OCI-LY1 (cell line): ENCODE measurements at regions not wholly inside any gene's neighbourhood (a gene's known extent, or its start where the extent isn't known, plus 50 kb on each side); places are given as distances from the start of the nearest gene placed in this dataset.

Experiments used
- EZH2 ChIP-seq: fragments of 200-600 bp; sonication (generic), shearing (Covaris generic); IDR thresholded peaks from 2 replicates; pipeline ENCODE4 v1.8.0; 2017; ENCODE audit warnings: borderline replicate concordance, mixed run types, mild to moderate bottlenecking, antibody characterized with exemption, low read length, moderate library complexity, mixed read lengths
- TF ChIP-seq, protein P1 (sequence below): fragments of 200-600 bp; sonication (generic), shearing (Covaris generic); IDR thresholded peaks from 2 replicates; pipeline ENCODE4 v1.5.1; 2017; ENCODE audit warnings: mild to moderate bottlenecking, antibody characterized with exemption, low read length, moderate library complexity, mixed read lengths

DNA sequence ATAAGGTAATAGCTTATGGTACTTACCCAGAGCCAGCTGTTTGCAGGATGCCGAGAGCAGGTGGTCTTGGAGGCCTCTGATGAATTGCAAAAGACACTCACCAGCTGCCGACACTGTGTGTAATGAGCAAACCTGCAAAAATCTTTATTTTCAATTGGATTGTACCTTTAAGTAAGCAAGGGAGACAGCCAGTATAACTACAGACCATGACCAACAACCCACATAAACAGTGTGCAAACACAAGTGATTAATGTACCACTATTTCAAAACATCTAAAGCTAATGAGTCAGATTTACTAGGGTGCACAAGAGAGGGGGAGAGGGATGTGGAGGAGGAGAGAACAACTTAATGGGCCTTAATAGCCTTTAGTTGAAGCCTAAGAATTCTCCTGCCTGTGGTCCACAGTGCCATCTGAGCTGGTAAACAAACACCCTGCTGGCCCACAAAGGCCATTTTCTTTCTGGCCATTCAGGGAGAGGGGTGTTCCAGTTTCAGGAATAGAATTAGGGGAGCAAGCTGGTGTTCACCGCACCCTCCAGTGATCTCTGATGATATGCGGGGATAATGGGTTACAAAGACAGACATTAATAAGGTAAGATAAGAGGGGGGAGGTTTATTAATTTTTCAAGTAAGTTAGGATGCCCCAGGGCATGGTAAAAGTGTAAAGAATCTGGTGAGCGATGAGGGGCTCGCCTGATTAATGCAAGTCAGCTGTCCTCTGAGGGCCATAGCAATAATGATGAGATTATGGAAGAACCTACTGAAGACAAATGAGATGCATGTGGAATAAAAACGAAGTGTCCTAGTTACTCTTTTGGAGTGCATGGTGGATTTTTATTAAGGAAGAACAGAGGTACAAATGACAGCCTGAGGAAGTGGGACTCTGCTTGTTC lies 196.4 kb downstream of the HRH4 start:
- TF ChIP-seq, protein P1, sequence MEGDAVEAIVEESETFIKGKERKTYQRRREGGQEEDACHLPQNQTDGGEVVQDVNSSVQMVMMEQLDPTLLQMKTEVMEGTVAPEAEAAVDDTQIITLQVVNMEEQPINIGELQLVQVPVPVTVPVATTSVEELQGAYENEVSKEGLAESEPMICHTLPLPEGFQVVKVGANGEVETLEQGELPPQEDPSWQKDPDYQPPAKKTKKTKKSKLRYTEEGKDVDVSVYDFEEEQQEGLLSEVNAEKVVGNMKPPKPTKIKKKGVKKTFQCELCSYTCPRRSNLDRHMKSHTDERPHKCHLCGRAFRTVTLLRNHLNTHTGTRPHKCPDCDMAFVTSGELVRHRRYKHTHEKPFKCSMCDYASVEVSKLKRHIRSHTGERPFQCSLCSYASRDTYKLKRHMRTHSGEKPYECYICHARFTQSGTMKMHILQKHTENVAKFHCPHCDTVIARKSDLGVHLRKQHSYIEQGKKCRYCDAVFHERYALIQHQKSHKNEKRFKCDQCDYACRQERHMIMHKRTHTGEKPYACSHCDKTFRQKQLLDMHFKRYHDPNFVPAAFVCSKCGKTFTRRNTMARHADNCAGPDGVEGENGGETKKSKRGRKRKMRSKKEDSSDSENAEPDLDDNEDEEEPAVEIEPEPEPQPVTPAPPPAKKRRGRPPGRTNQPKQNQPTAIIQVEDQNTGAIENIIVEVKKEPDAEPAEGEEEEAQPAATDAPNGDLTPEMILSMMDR = no peak
- TF ChIP-seq EZH2 = no peak
